ENCODE measurements at regions not wholly inside any gene's neighbourhood (a gene's known extent, or its start where the extent isn't known, plus 50 kb on each side); places are given as distances from the start of the nearest gene placed in this dataset.

DNA sequence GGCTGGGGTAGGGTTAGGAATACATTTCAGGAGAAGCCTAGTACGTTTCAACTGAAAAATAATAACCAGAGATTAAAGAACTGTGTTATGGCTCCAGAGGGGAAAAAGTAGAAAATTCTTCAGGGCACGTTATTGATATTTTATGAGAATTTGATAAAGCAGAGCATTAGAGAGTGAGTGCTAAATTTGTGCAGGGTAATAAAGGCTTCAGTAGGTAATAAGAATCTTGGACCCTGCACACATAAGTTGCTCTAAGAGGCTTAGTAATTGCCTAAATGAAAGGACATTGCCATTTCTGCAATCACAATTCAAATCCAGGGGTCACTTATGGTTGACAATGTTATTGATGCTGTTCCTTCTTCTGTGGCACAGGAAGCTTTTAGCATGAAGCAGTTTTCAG is 439.4 kb upstream of the DCN start:
- TF ChIP-seq, protein P1, sequence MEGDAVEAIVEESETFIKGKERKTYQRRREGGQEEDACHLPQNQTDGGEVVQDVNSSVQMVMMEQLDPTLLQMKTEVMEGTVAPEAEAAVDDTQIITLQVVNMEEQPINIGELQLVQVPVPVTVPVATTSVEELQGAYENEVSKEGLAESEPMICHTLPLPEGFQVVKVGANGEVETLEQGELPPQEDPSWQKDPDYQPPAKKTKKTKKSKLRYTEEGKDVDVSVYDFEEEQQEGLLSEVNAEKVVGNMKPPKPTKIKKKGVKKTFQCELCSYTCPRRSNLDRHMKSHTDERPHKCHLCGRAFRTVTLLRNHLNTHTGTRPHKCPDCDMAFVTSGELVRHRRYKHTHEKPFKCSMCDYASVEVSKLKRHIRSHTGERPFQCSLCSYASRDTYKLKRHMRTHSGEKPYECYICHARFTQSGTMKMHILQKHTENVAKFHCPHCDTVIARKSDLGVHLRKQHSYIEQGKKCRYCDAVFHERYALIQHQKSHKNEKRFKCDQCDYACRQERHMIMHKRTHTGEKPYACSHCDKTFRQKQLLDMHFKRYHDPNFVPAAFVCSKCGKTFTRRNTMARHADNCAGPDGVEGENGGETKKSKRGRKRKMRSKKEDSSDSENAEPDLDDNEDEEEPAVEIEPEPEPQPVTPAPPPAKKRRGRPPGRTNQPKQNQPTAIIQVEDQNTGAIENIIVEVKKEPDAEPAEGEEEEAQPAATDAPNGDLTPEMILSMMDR (IDR thresholded peaks at IDR 0.05): no peak

DNA sequence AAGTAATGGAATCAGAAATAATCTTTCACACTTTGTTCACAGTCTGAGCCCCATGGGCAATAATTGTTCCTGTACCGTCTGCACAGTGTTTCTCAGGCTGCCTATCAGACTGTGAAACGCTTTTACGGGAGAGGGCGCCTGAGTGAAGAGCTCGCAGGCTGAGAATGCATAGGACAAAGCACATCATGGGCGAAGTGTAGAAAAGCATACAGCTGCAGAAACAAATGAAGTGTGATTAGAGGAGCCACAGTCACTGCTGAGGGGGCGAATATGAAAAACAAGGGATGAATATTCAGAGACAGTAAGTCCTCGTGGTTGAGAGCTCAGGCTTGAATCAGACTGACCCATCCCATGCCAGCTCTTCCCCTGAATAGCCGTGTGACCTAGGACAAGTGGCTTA is 438.4 kb upstream of the DCN start:
- TF ChIP-seq, protein P1 (IDR thresholded peaks at IDR 0.05): no peak

DNA sequence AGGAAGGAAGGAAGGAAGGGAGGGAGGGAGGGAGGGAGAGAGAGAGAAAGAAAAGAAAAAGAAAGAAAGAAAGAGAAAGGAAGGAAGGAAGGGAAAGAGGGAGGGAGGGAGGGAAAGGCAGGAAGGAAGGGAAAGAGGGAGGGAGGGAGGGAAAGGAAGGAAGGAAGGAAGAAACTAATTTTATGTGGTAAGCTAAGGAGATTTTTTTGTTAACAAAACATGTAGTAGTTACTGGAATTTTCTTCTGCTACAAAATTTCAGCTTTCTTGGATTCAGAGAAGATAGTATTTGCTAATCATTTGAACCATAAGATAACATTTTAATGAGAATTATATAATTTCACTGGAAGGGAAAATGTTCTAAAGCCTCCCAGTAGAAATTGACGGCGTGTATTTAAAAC is 437.8 kb upstream of the DCN start:
- TF ChIP-seq, protein P1 (IDR thresholded peaks at IDR 0.05): no peak

DNA sequence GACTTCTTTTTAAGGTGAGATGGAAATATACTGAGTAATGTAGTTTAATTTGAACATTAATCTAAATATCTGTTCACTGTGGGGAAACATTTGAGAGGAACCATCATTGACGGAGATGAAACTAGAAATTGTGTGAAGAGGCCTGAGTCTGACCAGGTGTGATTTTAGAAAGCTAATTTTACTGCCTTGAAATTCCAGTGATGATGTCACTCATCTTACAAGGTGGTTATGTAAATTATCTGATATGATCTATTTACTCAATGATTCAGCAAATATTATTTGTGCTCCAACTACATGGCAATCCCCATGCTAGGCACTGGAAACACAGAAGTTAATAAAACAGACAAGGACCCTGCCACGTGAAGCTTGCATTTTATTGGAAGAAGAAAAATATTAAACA is 435.7 kb upstream of the DCN start:
- TF ChIP-seq, protein P1 (IDR thresholded peaks at IDR 0.05): no peak

DNA sequence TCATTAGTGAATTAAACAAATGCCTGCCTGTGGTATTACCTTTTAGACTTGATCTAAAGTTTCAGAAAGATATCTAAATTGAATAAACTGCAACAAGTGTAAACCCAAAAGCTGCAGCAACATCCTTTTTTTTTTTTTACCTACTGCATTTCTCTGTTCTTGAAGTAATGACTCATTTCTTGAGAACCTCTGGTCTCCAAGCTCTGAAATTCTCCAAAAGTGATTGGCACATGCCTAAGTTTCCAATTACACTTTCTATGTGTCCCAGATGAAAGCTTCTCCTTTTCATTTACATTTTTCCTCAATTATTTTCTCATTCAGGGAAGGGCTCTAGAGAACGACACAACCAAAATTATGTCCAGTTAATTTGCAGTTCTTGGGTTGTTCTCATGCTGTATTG is 435.2 kb upstream of the DCN start:
- TF ChIP-seq, protein P1 (IDR thresholded peaks at IDR 0.05): no peak

DNA sequence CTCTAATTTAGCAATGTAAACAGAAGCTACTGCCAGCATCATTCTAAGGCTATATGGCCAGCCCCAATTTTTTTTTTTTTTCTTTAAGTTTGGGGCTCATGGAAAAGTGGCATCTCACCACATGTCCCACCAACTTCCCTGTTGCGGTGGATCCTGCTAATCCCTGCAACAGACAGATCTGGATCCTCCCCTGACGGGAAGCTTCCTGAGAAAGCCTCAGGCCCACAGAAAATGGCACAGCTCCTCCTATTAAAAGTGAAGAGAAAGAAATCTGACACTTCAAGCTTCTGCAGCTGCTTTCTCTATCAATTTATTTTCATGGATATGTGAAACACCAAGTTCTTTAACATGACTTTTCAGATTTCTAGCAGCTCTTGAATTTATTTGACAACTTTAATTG is 433.8 kb upstream of the DCN start:
- TF ChIP-seq, protein P1 (IDR thresholded peaks at IDR 0.05): no peak

DNA sequence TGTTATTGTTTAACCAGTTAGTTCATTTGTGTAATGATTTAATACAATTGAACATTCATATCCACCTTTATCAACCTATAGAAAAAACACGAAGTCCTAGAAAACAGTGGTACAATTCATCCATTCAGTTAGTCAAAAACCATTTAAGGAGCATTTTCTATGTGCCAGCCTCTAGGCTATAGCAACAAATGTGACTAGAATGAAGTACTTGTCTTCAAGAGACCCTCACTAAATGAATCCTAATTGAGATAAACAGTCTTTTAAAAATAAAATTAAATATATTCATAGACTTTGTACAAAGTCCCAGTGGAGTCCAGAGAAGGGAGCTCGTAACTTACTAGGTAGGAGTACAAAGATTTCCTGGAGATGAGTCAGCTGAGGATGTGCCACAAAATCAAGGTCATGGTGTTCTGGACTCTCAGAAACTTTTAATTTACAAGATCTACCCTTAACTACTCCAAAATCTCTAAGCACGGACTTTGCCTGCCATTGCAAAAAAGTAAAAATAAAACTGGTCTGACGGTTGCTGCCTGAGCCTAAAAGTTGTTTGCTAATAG is 430.7 kb upstream of the DCN start:
- TF ChIP-seq, protein P1 (IDR thresholded peaks at IDR 0.05): no peak

DNA sequence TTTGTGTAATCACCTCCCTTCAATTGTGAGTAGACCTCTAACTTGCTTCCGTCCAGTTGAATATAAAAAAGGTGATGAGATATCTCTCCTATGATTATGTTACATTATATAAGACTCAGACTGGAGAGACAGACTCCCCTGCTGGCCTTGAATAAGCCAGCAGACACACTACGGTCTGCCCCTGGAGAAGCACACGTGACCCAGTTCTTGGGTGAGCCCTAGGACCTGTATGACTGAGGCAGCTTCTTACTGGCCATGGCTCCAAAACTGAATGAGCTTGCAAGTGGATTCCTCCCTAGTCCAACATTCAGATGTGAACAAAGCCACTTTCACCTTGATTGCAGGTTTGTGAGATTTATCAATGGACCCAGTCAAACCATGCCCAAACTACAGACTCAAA is 427.9 kb upstream of the DCN start:
- TF ChIP-seq, protein P1 (IDR thresholded peaks at IDR 0.05): no peak
